ENCODE measurements at regions not wholly inside any gene's neighbourhood (a gene's known extent, or its start where the extent isn't known, plus 50 kb on each side); places are given as distances from the start of the nearest gene placed in this dataset.
"Not testable (repeated sequence)": the region's sequence is repeated elsewhere in the genome, so short reads cannot be mapped to it uniquely, and the experiment has no call there.

DNA sequence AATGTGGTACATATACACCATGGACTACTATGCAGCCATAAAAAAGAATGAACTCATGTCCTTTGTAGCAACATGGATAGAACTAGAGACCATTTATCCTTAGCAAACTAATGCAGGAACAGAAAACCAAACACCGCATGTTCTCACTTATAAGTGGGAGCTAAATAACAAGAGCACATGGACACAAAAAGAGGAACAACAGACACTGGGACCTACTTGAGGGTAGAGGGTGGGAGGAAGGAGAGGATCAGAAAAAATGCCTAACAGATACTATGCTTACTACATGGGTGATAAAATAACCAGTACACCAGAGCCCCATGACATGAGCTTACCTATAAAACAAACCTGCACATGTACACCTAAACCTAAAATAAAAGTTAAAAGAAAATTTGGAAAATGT lies 82.0 kb upstream of the ADRB2 start:
- peak; percentile 84 for DNase-seq

DNA sequence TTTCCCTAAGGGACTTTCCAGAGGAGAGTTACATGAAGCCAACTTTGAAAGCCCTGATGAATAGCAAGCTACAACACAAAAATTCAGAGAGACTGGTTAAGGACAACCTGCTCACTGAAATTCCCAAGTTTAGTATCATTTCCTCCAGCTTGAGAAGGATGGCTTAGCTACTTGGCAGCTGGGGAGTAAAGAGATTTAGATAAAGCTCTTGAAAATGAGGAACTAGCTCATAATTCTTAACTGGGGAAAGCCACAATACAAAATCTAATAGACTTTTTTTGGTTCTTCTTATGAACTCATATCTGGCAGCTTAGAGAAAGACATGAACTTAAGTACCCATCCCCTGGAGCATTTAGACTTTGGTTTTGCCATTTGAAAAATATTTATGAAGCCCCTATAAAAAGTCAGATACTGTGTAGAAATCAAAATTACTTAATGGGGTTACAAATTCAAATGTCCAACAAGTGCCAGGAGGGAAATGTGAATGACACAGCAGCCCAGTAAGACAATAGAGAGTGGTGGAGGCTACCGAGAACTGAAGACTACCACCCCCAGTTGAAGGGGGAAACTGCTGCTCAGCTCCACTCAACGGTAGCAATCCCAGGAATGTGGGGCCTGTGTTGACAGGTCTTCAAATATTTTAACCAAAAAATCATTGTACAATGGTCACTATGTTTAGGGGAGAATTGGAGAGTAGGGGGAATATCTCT lies 79.4 kb upstream of the ADRB2 start:
- peak; percentile 98 for DNase-seq

DNA sequence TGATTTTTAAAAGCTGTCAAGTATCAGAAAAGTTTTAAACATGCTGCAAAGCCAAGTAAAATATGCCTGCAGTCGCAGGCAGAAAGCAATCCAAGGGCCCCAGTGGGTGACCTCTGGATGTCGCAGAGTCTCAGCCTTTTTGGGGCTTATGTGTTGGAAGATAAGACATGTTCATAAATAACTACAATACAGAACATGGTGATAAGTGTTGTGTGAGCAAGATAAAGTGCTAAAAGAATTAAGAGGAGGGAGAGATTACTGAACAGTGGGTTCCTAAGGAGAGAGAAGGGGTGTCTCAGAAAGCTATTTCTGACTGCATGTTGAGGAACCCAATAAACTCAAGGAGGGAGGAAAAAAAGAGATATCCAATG lies 78.9 kb upstream of the ADRB2 start:
- no peak for DNase-seq

DNA sequence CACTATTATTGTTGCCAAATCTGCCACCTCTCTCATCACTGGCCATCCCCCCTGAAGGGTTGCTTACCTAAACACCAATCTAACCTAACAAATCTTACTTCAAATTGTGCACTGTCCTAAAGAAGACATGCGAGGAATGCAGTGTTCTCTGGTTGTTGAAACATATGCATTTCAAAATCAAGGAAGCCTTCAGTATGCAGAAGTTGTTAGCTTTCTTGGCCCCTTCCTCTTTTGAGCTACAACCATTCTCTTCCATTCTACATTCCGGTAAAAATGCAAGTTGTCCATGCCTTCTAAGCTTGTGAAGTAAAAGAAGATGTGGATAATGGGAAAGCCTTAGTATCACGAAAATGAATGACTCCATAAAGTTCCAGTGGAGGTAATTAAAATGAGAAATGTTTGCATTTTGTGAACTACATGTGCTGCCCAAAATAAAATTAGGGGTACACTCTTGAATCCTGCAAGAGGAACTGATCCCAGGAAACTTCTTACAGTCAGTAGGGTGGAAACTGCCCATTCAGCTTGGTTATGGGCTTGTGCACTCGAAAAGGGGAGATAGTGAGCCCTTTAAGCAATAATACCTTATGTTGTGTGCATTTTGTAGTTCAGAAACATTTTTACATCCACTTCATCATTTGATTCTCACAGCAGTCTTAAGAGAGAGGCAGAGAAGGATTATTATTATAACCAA lies 77.6 kb upstream of the ADRB2 start:
- DNase-seq, result peak; percentile 81

DNA sequence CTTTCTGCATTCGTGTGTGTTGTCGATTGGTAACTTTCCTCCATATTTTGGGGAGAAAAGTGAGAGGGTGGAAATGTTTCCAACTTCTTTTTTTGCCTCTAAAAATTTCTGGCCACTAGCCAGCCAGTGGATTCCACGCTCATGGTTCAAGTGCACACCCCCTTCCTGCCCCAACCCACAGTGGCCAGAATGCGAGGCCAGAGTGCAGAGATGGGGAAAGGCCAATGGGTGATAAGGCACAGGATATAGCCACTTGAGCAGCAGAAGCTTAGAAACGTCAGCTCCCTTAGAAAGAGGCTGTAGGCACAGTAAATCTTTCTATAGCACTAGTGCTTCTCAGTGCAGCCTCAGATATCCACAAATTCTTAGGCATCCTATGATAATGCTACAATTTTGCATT lies 75.8 kb upstream of the ADRB2 start:
- DNase-seq, result no peak

DNA sequence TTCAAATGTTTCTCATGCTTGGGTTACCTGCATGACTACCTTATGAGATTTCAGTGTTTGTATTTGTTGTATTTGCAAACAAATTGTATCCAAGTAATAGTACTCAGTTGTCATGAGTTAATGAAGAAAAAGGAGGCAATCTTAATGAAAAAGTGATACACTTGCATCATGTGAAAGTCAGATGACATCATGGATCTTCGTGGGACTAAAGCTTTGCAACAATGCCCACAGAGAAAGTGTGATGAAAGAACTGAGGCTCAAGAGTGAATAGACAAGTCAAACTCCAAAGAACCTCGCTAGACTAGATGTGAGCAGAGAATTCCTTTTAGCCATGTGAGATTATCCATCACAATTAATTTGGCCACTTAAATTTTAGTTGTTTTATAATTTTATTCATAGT lies 75.4 kb upstream of the ADRB2 start:
- peak; percentile 63 for DNase-seq

DNA sequence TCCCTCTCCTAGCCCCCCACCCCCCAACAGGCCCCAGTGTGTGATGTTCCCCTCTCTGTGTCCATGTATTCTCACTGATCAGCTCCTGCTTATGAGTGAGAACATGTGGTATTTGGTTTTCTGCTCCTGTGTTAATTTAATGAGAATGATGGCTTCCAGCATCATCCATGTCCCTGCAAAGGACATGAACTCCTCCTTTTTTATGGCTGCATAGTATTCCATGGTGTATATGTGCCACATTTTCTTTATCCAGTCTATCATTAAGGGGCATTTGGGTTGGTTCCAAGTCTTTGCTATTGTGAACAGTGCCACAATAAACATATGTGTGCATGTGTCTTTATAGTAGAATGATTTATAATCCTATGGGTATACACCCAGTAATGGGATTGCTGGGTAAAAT lies 74.0 kb upstream of the ADRB2 start:
- DNase-seq, result not testable (repeated sequence)

DNA sequence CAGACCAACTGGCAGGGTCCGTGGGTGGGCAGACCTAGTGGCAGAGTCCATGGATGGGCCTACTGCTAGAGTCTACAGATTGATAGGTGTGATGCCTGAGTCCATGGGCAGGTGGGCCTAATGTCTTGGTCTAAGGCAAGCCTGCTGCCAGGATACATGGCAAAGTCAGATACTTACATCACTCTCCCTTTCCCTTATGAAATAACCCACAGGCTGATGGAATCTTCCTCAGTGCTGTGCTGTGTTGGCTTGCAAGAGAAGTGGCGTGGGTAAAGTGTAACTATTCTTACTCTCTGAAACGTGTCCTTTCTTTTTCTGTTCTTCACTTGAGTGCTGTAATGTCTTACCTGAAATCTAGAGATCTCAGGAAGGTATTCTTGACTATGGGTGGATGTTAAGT lies 67.3 kb upstream of the ADRB2 start:
- peak; percentile 59 for DNase-seq

DNA sequence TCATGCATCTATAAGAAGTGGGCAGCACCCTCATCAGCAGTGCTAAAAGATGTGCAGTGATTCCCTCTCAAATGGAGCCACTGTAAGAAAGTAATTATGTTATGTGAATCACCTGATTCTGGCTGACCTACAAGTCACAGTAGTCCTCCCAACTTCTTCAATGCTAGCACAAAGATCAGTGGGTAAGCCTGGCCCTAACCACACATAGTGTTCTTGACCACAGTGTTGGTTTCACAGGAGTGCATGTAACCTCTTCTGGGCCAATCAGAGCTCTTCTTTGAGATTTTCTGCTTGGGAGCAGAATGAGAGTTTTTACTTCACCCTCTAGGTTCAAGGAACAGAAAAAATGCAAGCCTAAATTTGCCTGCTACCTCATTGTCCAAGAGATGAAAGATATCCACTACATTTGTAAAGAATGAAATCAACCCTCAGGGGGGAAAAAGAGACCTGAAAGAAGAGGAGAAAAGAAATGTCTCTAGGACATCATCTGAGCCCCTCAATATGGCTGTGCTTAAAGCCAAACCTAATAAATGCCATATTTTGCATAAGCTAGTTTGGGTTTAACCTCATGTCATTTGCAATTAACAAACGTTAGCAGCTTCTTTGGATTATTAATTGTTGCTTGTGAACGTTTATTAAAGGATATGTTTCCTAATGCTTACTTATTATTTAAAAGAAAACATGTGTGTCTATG lies 65.3 kb upstream of the ADRB2 start:
- DNase-seq, result peak; percentile 89

DNA sequence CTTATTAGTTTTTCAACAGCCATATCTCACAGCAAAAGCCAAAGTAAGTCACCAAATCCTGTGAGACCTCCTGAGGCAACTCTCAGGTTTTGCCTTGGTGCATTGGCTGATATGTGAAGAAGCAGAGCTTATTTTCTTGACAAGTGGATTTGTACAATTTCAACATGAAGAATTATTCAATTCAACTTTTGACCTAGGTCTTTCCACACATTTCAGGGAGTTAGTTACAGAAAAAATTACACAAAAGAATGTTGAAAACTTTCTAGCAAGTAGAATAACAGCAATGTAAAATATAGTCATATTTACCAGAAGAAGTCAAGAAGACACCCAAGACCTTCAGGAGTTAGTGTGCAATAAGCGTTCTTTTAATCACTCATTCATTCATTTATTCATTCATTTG lies 62.4 kb upstream of the ADRB2 start:
- DNase-seq, result peak; percentile 30

DNA sequence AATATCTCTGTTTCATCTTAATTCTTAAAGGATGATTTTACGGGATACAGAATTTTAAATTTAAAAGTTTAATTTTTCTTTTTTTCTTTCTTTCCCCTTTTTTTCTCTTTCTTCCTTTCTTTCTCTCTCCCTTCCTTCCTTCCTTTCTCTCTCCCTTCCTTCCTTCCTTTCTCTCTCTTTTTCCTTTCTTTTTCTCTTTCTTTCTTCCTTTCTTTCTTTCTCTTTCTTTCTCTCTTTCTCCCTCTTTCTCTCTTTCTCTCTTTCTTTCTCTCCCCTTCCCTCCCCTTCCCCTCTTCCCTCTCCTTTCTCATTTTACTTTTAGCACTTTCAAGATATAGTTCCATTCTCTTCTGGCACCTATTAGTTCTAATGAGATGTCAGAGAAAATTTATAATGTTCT lies 61.4 kb upstream of the ADRB2 start:
- DNase-seq, result no peak

DNA sequence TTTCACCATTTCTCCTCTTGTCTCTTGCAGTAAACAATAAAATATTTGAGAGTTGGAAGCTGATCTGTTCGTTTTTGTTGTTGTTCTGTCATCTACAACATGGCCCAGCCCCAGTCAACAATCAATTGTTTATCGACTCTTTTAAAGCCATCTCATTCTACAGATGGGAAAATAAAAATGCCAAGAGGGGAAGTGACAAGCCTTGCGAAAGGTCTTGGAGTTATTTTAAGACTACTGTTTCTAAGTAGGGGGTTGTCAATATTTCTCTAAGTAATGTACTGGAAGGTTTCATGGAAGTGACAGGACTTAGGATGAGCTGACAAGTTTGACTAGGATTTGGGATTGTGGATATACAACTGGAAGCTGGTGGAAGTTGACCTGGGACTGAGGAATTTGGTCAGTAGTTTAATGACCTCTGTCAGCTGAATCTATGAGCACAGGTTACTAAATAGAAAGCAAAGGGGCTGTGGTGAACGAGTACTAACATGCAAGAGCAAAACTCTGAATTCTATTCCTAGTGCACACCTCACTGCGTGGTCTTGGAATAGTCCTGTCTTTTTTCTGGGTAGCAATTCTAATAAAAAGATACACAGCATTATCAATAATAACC lies 57.5 kb upstream of the ADRB2 start:
- DNase-seq, result peak; percentile 75

DNA sequence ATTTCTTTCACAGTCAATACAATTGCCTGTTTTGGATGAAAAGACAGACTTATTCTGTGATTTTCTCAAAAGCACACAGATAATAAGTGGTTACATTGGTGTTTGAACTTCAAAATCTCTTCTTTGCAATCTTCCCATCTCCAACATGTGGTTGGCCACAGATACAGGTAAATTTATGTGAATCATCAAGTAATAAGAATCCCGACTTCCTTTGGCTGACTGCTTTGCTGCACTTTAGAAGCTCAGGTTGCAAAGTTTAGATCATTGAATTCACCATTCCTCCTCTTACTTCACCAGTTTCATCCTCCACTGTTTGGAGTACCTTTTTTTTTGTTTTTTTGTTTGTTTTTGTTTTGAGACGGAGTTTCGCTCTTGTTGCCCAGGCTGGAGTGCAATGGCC lies 56.5 kb upstream of the ADRB2 start:
- no peak for DNase-seq

DNA sequence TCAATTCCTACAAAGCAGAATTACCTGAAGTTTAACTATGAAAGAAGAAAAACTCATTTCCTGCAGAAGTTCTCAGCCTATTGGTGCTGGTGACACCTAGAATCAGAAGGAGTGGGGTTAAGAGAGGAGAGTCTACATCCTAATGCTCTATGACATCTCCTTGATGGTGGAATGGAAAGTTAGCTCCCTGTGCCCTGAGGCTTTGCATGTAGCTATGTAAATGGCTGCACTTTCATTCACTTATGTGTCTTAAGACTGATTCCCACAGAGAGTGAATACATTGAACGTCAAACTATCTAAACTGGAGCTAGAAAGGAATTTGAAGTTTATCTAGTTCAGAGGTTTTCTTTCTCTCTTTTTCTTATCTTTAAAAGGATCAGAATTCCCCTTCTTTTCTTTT lies 52.1 kb upstream of the ADRB2 start:
- no peak for DNase-seq

DNA sequence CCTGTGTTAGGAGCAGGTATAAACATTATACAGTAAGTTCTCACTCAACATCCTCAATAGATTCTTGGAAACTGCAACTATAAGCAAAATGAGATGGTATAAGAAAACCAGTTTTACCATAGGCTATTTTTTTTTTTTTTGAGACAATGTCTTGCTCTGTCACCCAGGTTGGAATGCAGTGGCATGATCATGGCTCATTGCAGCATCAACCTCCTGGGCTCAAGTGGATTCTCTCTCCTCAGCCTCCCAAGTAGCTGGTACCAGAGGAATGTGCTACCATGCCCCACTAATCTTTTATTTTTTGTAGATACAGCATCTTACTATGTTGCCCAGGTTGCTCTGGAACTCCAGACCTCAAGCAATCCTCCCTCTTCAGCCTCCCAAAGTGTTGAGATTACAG lies 50.1 kb upstream of the ADRB2 start:
- DNase-seq, result no peak

Data from MV-4-11 (cell line).